Ishikawa (cell line): ENCODE measurements at regions not wholly inside any gene's neighbourhood (a gene's known extent, or its start where the extent isn't known, plus 50 kb on each side); places are given as distances from the start of the nearest gene placed in this dataset.

Source experiments
- CEBPB ChIP-seq: IDR thresholded peaks from 2 replicates; pipeline ENCODE4 v1.6.1; 2012
- CREB1 ChIP-seq: IDR thresholded peaks from 2 replicates; pipeline ENCODE4 v1.6.1; 2012; ENCODE audit warnings: low read depth
- EP300 ChIP-seq: IDR thresholded peaks from 2 replicates; pipeline ENCODE4 v1.6.1; 2012; ENCODE audit warnings: borderline replicate concordance
- FOXM1 ChIP-seq: IDR thresholded peaks from 2 replicates; pipeline ENCODE4 v1.6.1; 2012; ENCODE audit warnings: low read depth, borderline replicate concordance
- MAX ChIP-seq: IDR thresholded peaks from 2 replicates; pipeline ENCODE4 v1.6.1; 2012
- NFIC ChIP-seq: IDR thresholded peaks from 2 replicates; pipeline ENCODE4 v1.6.1; 2012
- RAD21 ChIP-seq: IDR thresholded peaks from 2 replicates; pipeline ENCODE4 v1.6.1; 2012; ENCODE audit warnings: low read depth
- TAF1 ChIP-seq: IDR thresholded peaks from 2 replicates; pipeline ENCODE4 v1.6.1; 2012; ENCODE audit warnings: low read depth, mild to moderate bottlenecking
- TEAD4 ChIP-seq: IDR thresholded peaks from 2 replicates; pipeline ENCODE4 v1.6.1; 2012
- YY1 ChIP-seq: IDR thresholded peaks from 2 replicates; pipeline ENCODE4 v1.6.1; 2012; ENCODE audit warnings: low read depth
- ZBTB7A ChIP-seq: IDR thresholded peaks from 2 replicates; pipeline ENCODE4 v1.6.1; 2012; ENCODE audit warnings: low read depth
- TF ChIP-seq, protein P1 (sequence below): IDR thresholded peaks from 2 replicates; pipeline ENCODE4 v1.6.1; 2012; ENCODE audit warnings: low read depth, mild to moderate bottlenecking

GRCh38 chr3:150114873-150115540 lies 144.3 kb upstream of the PFN2 start:
- no peak for TF ChIP-seq NFIC
- no peak for TF ChIP-seq YY1
- TF ChIP-seq TAF1 = no peak
- no peak for TF ChIP-seq EP300
- TF ChIP-seq, protein P1, sequence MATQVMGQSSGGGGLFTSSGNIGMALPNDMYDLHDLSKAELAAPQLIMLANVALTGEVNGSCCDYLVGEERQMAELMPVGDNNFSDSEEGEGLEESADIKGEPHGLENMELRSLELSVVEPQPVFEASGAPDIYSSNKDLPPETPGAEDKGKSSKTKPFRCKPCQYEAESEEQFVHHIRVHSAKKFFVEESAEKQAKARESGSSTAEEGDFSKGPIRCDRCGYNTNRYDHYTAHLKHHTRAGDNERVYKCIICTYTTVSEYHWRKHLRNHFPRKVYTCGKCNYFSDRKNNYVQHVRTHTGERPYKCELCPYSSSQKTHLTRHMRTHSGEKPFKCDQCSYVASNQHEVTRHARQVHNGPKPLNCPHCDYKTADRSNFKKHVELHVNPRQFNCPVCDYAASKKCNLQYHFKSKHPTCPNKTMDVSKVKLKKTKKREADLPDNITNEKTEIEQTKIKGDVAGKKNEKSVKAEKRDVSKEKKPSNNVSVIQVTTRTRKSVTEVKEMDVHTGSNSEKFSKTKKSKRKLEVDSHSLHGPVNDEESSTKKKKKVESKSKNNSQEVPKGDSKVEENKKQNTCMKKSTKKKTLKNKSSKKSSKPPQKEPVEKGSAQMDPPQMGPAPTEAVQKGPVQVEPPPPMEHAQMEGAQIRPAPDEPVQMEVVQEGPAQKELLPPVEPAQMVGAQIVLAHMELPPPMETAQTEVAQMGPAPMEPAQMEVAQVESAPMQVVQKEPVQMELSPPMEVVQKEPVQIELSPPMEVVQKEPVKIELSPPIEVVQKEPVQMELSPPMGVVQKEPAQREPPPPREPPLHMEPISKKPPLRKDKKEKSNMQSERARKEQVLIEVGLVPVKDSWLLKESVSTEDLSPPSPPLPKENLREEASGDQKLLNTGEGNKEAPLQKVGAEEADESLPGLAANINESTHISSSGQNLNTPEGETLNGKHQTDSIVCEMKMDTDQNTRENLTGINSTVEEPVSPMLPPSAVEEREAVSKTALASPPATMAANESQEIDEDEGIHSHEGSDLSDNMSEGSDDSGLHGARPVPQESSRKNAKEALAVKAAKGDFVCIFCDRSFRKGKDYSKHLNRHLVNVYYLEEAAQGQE = no peak
- no peak for TF ChIP-seq CEBPB
- no peak for TF ChIP-seq FOXM1
- no peak for TF ChIP-seq MAX
- TF ChIP-seq ZBTB7A = no peak
- no peak for TF ChIP-seq TEAD4
- TF ChIP-seq RAD21 = no peak
- no peak for TF ChIP-seq CREB1
